B cell (primary cell): ENCODE measurements at regions not wholly inside any gene's neighbourhood (a gene's known extent, or its start where the extent isn't known, plus 50 kb on each side); places are given as distances from the start of the nearest gene placed in this dataset.

Experiments used
- EZH2 ChIP-seq: IDR thresholded peaks from 2 replicates; pipeline ENCODE4 v1.6.1; 2012; ENCODE audit warnings: borderline replicate concordance, low read depth, mild to moderate bottlenecking, moderate library complexity, low read length; ENCODE audit not compliant: insufficient read depth, poor library complexity, severe bottlenecking
- TF ChIP-seq, protein P1 (sequence below): fragments of 200-600 bp; IDR thresholded peaks from one replicate; pipeline ENCODE4 v1.8.0; 2022; ENCODE audit warnings: antibody characterized with exemption, mild to moderate bottlenecking

DNA sequence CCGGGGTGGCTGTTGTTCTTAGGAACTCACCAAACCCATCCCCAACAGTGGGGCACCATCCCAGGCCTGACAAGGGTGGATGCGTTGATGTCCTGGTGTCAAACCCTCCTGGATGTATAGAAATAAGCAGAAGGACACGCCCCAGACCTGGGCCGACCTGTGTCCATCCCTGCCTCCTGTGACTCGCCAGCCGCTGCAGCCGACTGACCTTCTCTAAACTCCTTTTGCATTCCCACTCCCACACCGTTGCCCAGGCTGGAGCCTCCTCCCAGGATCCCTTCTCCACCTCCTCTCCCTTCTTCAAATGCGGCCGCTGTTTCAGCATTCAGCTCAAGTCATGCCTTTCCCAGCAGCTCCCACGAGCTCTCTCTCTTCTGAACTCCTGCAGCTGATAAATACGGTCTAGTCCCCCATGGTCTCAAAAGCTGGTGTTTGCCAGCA is 213.2 kb upstream of the IER5L start:
- TF ChIP-seq, protein P1, sequence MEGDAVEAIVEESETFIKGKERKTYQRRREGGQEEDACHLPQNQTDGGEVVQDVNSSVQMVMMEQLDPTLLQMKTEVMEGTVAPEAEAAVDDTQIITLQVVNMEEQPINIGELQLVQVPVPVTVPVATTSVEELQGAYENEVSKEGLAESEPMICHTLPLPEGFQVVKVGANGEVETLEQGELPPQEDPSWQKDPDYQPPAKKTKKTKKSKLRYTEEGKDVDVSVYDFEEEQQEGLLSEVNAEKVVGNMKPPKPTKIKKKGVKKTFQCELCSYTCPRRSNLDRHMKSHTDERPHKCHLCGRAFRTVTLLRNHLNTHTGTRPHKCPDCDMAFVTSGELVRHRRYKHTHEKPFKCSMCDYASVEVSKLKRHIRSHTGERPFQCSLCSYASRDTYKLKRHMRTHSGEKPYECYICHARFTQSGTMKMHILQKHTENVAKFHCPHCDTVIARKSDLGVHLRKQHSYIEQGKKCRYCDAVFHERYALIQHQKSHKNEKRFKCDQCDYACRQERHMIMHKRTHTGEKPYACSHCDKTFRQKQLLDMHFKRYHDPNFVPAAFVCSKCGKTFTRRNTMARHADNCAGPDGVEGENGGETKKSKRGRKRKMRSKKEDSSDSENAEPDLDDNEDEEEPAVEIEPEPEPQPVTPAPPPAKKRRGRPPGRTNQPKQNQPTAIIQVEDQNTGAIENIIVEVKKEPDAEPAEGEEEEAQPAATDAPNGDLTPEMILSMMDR, result no peak
- TF ChIP-seq EZH2, result no peak
